HG03354 (cell line): ENCODE measurements at regions not wholly inside any gene's neighbourhood (a gene's known extent, or its start where the extent isn't known, plus 50 kb on each side); places are given as distances from the start of the nearest gene placed in this dataset.
"Not testable (repeated sequence)": the region's sequence is repeated elsewhere in the genome, so short reads cannot be mapped to it uniquely, and the experiment has no call there.

Experiments used
- ATAC-seq: cut with Tn5 transposase; IDR thresholded peaks from one replicate; pipeline ENCODE4 v1.9.1; 2021; ENCODE audit warnings: mild to moderate bottlenecking; ENCODE audit not compliant: unreplicated experiment, poor library complexity, severe bottlenecking

DNA sequence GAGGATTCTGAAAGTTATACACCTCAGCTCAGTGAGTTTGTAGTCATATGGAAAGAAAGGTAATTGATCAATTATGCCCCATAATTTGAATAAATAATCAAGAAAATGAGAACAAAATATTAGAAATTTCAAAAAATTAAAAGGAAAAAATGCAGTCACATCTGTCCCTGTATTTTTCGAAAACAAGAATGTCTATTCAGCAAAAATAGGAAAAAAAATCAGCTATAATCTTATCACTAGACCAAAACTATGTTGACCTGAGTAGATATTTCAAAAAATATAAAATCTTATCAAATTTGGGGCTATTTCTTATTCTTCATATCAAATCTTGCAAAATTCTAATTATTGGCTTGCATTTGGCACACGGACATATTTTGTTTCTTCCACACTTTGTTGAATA lies 501.2 kb upstream of the CNTN3 start:
- ATAC-seq: no peak

DNA sequence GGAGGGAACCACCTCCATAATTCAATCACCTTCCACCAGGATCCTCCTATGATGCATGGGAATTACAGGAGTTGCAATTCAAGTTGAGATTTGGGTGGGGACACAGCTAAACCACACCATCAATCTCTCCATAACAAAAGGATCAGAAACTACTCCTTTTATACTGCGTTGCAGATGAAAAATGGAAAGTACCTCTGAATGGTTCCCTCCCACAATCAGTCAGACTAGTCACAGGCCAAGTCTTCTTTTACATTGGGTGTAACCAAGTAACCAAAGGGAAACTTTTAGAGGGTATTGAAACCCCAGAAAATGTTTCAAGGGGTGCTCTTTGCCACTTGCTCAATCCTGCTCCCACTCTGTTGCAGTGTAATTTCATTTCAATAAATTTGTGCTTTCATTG lies 504.3 kb upstream of the CNTN3 start:
- no peak for ATAC-seq

DNA sequence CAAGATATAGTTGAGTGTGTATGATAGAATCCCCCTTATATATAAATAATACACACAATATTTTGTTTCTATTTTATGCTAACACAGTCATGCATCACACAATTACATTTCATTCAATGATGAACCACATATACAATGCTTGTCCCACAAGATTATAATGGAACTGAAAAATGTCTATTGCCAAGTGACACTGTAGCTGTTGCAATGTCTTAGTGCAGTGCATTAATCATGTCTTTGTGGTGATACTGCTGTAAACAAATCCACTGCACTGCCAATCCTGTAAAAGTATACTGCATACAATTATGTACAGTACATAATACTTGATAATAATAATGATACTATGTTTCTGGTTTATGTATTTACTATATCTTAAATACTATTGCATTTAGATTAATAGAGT lies 512.1 kb upstream of the CNTN3 start:
- ATAC-seq: no peak

DNA sequence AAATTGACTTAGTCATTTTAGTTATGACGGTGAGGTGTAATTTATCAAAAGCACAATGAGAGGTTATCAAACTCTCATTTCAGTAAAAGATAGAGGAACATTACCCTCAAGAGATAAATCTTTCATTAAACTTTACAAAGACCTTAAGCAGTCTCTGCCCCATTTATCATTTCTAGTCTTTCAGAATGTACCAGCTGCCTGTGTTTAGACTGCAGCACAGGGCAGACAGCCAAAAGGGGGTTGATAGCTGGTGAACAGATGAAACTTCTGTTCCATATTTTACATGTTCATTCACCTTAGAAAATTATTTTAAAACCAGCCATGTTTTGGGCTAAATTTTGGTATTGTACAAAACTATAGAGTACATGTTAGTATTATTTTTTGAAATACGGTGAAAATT lies 514.6 kb upstream of the CNTN3 start:
- ATAC-seq: no peak

DNA sequence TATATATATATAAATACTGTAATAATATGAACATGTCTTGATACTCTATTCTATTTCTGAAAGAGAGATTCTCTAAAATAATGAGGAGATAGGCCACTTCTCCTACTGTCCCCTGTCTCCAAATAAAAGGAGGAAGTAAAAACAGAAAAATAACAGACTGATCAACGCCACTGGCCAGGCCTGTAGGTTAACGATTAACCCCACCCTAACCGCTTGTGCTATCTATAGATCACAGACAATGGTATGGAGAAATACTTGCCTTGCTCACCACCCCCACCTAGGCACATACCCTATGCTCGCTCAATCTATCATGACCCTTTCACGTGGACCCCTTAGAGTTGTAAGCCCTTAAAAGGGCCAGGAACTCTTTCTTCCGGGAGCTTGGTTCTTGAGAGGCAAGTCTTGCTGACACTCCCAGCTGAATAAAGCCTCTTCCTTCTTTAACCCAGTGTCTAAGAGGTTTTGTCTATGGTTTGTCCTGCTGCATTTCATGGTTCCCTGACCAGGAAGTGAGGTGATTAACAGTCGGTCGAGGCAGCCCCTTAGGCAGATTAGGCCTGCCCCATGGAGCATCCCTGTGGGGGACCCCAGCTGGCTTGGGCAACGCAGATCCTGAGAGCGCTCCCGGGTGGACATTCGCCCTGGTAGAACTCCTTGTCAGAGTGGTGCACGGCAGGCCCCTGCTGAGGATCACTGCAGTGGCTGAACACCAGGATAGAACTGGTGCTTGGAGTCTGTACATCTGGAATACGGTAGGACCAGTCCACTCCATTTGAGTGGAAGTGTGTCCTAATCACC lies 521.8 kb upstream of the CNTN3 start:
- ATAC-seq: no peak

DNA sequence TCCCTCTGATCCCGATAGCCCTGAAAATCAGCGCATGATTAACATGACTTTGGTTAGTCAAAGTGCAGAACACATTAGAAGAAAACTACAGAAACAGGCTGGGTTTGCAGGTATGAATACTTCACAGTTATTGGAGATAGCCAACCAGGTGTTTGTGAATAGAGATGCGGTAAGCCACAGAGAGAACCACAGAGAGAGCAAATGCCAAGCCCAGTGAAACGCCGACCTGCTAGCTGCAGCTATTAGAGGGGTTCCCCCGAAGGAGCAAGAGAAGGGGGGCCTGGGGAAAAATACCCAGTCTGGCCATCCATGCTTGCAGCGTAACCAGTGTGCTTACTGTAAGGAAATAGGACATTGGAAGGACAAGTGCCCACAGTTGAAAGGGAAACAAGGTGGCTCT lies 523.9 kb upstream of the CNTN3 start:
- ATAC-seq: no peak

DNA sequence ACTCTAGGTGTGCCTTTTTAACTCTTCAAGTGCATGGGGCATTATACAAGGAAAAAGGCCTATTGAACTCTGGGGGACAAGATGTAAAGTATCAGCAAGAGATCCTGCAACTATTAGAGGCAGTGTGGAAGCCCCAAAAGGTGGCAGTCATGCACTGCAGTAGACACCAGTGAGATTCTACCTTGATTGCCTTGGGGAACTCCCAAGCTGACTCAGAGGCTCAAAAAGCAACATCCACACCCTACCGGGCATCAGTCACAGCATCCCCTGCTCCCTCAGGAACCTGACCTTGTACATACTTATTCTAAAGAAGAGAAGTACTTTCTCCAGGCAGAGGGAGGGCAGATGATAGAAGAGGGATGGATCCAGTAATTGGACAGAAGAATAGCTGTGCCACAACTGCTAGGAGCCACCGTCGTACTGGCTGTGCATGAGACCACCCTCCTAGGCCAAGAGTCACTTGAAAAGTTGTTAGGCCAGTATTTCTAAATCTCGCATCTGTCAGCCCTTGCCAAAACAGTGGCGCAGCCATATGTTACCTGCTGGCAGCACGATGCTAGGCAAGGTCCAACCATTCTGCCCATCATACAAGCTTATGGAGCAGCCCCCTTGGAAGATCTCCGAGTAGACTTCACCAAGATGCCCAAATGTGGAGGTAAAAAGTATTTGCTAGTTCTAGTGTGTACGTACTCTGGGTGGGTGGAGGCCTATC lies 523.1 kb upstream of the FRG2C start:
- no peak for ATAC-seq

DNA sequence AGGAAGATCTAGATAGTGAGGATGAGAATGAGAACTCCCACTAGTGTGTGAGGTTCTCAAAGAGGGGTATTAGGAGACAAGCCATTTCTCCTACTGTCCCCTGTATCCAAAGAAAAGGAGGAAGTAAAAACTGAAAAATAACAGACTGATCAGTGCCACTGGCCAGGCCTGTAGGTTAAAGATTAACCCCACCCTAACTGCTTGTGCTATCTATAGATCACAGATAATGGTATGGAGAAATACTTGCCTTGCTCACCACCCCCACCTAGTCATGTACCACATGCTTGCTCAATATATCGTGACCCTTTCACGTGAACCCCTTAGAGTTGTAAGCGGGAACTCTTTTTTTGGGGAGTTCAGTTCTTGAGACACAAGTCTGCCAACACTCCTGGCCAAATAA lies 519.7 kb upstream of the FRG2C start:
- no peak for ATAC-seq

DNA sequence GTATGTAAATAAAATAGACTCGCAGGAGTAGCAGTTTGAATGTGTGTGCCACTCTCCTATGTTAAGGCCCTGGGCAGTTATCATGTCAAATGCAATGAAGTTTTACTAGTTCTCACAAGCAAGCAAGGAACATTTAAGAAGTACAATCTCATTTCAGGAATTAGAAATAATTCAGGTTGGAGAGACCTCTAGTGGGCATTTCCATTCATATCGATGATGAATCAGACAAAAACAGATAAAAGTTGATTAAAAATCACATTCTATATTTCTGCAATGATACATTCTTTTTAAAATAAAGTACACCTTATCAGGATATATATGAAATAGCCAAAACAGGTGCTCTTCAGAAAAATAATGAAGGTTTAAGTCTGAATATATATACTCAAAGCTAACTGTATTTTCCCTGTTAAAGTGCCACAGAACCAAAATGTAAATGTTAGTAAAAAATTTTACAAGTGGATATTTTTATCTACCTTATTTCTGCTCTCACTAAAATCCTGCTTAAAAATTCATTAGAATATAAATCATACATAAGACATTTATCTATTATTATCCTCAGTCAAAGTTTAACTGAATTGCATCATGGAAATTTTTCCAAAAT lies 492.4 kb upstream of the FRG2C start:
- ATAC-seq: no peak

DNA sequence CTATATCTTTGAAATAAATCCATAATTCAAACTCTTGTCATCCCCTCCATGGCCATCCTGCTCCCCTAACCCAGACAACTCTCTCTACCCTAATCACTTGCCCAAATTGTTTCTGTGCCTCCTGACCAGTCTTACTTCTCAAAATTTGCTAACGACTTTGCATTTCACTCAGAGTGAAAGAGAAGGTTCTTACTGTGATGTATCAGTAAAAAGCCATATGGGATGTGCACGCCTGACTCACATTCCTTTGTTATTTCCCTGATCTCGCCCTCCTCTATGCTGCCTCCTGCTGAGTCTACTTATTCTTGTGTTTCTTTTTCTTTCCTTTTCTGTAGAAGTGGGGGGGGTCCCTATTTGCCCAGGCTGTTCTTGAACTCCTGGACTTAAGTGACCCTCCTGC lies 487.2 kb upstream of the FRG2C start:
- ATAC-seq: no peak

DNA sequence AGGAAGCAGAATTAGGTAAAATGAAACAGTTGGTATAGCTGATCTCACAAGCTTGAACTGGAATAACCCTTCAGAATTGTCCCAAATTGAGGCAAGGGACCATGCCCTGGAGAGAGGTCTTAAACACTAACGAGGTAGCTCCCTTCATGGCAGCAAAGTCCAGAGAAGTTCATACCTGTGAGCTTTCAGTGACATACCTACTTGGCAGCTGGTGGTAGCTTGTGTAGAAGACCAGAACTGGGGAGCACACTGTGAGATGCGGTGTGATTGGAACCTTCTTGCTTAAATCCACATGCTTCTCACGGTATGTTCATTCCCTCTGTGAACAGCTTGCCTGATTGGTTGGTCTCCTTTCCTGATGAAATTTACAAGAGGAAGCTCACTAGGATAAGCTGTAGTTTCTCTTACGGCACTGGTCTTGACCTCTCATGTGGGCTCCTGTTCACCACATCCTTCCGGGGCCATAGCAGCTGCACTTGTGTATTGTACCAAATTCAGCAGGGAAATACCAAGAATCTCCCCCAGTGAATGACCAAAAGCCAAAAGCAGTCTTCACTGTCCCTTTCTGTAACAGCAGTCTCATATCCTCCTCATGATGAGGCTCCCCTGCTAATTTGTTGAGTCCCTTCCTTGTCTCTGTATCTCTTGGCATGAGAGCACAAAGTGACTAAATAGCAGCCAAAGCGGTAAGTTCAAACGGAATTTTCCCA lies 483.7 kb upstream of the FRG2C start:
- no peak for ATAC-seq

DNA sequence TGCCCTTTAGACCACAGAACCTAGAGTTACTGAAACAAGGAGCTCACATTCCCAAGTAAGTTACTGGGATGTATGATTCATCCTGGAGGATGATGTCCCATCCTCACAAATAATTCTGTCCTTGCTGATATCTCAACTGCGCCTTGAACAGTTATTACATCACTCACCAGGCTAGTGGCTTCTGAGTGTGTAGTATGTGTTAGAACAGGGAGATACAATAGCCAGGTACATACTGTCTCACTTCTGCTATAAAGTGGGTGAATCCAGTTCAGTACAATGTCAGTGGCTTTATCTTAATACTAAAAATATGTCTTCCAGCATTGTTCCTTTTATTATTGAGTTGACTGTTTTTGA lies 483.2 kb upstream of the FRG2C start:
- no peak for ATAC-seq

DNA sequence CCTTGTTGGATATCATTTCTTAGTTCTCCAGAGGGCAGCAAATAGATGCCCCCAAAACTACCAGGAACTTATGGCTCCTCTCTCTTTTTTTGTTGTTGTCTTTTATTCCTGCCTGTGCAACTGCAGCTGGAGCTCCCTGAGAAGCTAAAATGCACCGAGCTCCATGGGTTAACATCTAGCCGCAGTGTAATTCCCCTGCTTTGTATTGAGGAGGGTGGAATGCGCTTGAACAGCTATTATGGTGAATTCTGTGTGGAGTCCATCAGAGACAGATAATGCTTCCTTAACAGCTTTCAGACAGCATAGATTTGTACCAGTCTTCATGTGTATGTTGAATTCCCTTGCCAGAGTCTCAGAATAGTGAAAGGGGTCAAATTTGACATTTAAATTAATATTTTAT lies 475.2 kb upstream of the FRG2C start:
- ATAC-seq: no peak

DNA sequence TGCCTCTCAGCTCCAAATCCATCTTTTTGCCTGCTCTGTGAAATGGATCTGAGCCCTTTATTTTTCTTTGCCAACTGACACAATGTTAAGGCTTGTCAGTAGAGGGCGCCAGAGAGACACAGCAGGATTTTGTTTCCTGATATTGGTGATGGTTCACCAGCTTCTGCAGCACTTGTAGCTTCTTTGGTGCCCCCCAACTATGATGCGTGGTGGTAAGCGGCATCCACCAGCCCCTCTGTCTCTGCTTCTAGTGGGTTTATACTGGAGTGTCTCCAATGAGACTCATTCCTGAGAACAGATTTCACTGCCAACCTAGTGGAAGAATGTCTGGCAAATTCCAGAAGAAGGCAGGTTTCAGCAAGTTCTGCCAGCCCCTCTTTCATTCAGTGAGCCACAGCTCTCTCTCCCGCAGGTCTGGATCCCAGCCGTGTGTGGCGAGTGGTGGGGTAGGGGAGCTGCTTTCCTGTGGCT lies 471.9 kb upstream of the FRG2C start:
- peak; percentile 88 for ATAC-seq

DNA sequence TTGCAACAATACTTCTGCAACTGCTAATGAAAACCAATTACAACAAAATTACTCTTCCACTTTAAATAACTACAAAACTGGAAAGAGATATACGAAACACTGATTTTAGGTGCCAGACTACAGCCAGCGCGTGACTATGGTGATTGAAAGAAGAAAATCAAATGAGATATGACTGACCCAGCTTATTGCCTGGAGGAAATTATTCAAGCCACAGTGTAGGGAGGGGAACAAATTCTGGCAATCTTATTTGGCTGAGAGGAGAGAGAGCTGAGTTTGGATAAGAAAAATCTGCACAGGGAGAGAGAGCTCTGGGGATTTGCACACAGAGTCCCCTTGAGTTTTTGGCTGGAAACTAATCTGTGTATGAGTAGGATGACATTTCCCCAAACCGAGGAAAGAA lies 470.3 kb upstream of the FRG2C start:
- ATAC-seq: no peak

DNA sequence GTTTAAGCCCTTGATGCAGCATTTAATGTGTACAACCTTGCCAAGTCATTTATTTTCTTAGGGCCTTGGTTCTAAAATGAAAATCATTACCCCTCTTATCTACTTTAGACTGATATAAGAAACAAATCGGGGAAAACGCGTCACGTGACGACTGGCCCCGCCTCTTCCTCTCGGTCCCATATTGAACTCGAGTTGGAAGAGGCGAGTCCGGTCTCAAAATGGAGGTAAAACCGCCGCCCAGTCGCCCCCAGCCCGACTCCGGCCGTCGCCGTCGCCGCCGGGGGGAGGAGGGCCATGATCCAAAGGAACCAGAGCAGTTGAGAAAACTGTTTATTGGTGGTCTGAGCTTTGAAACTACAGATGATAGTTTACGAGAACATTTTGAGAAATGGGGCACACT lies 449.8 kb upstream of the FRG2C start:
- not testable (repeated sequence) for ATAC-seq

DNA sequence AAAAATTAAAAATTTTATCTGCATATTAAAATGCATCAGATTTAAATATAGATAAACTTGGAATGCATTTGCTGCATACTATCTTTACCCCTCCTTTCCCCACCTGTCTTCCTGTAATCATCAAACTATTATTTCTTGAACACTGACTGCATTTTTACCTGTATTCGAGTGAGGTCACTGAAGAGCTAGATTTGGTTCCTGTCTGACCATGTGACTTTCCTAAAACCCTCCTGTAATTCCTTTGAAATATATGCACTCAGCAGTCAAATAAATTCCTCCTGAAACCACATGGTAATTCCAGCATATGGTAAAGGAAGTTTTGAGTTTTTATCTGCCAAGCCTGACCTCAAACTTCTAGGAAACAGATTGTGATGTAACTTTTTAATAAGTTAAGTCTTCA lies 445.6 kb upstream of the FRG2C start:
- ATAC-seq: no peak

DNA sequence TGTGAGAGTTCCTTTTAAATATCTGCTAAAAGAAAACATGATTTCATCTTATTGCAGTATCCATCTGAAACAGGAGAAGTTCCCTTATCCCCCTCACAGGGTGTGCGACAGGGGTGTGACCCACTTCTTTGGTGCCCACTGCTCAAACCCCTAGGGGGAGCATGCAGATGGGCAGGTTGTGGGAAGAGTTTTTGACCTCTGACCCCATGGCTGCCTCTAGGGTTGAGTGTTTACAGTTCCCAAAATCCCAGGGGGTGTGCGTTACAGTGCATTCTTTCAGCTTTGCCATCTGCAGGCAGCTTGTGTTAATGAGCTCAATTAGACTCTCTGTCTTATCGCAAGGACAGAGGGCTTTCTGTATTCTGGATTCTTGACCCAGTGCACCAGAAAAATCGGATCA lies 443.2 kb upstream of the FRG2C start:
- ATAC-seq: no peak

DNA sequence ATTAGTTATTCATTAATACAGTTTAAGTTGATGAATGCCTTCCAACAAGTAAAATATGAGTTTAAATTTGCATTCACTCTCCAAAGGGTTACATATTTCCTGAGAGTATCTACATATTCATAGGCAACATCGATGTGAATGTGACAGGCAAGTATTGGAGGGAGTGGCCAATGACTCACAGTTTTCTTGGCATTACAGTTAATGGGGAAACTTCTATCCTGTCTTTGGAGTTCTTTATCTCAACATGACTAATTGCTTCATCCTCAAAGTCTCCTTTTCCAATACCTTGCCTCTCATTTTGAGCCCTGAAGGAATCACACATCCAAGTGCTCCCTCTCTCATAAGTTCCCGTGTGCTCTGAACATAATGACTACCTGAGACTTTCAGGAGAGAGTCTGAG lies 439.7 kb upstream of the FRG2C start:
- no peak for ATAC-seq

DNA sequence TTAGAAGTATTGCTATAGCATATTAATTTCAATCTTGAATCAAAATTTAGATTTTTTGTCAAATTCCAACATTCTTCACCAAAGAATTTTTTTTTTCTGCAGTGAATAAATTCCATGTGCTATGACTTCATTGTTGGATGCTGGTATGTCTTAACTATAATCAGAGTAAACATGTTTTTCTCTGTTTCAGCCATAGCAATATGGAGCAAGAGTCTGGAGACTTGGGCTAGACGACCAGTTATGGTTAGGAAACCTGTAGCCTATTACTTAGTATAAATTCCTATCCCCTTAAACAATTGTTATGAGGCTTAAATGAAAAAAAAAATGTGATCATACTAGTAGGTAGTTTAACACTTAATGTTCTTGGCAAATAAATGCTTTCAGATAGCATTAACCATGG lies 431.9 kb upstream of the FRG2C start:
- ATAC-seq: no peak

DNA sequence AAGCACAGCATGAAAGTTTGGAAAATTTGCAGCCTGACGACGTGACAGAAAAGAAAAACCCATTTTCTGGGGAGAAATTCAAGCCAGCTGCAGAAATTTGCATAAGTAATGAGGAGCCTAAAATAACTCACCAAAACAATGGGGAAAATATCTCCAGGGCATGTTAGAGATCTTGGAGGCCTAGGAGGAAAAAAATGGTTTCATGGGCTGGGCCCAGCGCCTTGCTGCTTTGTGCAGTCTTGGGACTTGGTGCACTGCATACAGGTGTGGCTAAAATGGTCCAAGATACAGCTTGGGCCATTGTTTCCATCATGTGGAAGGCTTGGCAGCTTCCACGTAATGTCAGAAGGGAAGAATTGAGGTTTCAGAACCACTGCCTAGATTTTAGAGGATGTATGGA lies 428.5 kb upstream of the FRG2C start:
- ATAC-seq: no peak
